Epithelial cell of esophagus (primary cell): ENCODE measurements at regions not wholly inside any gene's neighbourhood (a gene's known extent, or its start where the extent isn't known, plus 50 kb on each side); places are given as distances from the start of the nearest gene placed in this dataset.
A peak's percentile ranks its signal among the peaks of the same experiment; 100 is the strongest.

Experiments used
- DNase-seq: peaks from one replicate; pipeline ENCODE4 v3.0.0; 2010; ENCODE audit warnings: low read depth
- H3K4me3 ChIP-seq: 2 replicates; pipeline ENCODE4 v1.5.1; 2011; ENCODE audit warnings: mild to moderate bottlenecking, low read length, control low read depth
- CTCF ChIP-seq: IDR thresholded peaks from 2 replicates; pipeline ENCODE4 v1.5.1; 2011; ENCODE audit warnings: low read depth, mild to moderate bottlenecking, low read length, control low read depth, inconsistent platforms; ENCODE audit not compliant: insufficient read depth; ENCODE audit errors: missing control alignments

- peak; percentile 63 for TF ChIP-seq CTCF
- DNase-seq = peak; percentile 50
- no peak overlapping the region for H3K4me3 ChIP-seq
Measured at GRCh38 chr13:90968166-90968904, 379.2 kb upstream of the MIR17HG start.

GRCh38 chr13:90974249-90974975 is 373.1 kb upstream of the MIR17HG start:
- no peak for TF ChIP-seq CTCF
- no peak for DNase-seq
- no peak overlapping the region for H3K4me3 ChIP-seq

GRCh38 chr13:90979059-90979458 is 368.4 kb upstream of the MIR17HG start:
- no peak overlapping the region for H3K4me3 ChIP-seq
- TF ChIP-seq CTCF = no peak
- no peak for DNase-seq

GRCh38 chr13:90984756-90985155 is 362.7 kb upstream of the MIR17HG start:
- no peak overlapping the region for H3K4me3 ChIP-seq
- TF ChIP-seq CTCF = no peak
- DNase-seq = no peak

GRCh38 chr13:90995001-90995400 is 352.5 kb upstream of the MIR17HG start:
- TF ChIP-seq CTCF = no peak
- DNase-seq = no peak
- no peak overlapping the region for H3K4me3 ChIP-seq

GRCh38 chr13:90995614-90996013 is 351.9 kb upstream of the MIR17HG start:
- H3K4me3 ChIP-seq = no peak overlapping the region
- no peak for TF ChIP-seq CTCF
- DNase-seq = no peak
